Spleen (tissue), 7 donors: ENCODE measurements at regions not wholly inside any gene's neighbourhood (a gene's known extent, or its start where the extent isn't known, plus 50 kb on each side); places are given as distances from the start of the nearest gene placed in this dataset.

Experiments
- CTCF ChIP-seq, 11 experiments: fragments of 200-600 bp in 7 of 11; fragments of 450-650 bp in 4 of 11; sonication (generic) in 4 of 11; IDR thresholded peaks in 8 of 11; conservative IDR thresholded peaks in 3 of 11; 1 replicate in 7 of 11; 2 replicates in 4 of 11; pipeline versions ENCODE4 v1.4.0 to v1.8.0; 2016 to 2021; ENCODE audit warnings: antibody characterized with exemption in 11 of 11, inconsistent platforms in 4 of 11, mild to moderate bottlenecking in 1 of 11
- POLR2A ChIP-seq, 3 donors: fragments of 450-650 bp; IDR thresholded peaks; one replicate each; pipeline ENCODE4 v1.5.1; 2017; ENCODE audit warnings: antibody characterized with exemption in 3 of 3, mild to moderate bottlenecking in 1 of 3
- POLR2AphosphoS5 ChIP-seq, 3 donors: sonication (generic); formaldehyde crosslinking; IDR thresholded peaks; one replicate each; pipeline ENCODE4 v1.5.1; 2017; ENCODE audit warnings: antibody characterized with exemption in 3 of 3
- donor health status: DM: no; HTN: no; CAD: no; lungs with moderate emphysema.
- donor health status: DM: no; HTN: no; CAD: no.
- donor health status: DM: no; HTN: no; CAD: no.

GRCh38 chr12:65568517-65568916, 255.8 kb upstream of the HMGA2 start:
- TF ChIP-seq POLR2A (IDR thresholded peaks at IDR 0.05) (no peak), CTCF (IDR thresholded peaks at IDR 0.05 in 8 of 11, conservative IDR thresholded peaks at IDR 0.05 in 3 of 11) (no peak), POLR2AphosphoS5 (IDR thresholded peaks at IDR 0.05) (no peak)
